ENCODE measurements at regions not wholly inside any gene's neighbourhood (a gene's known extent, or its start where the extent isn't known, plus 50 kb on each side); places are given as distances from the start of the nearest gene placed in this dataset.
"Not testable (repeated sequence)": the region's sequence is repeated elsewhere in the genome, so short reads cannot be mapped to it uniquely, and the experiment has no call there.

DNA sequence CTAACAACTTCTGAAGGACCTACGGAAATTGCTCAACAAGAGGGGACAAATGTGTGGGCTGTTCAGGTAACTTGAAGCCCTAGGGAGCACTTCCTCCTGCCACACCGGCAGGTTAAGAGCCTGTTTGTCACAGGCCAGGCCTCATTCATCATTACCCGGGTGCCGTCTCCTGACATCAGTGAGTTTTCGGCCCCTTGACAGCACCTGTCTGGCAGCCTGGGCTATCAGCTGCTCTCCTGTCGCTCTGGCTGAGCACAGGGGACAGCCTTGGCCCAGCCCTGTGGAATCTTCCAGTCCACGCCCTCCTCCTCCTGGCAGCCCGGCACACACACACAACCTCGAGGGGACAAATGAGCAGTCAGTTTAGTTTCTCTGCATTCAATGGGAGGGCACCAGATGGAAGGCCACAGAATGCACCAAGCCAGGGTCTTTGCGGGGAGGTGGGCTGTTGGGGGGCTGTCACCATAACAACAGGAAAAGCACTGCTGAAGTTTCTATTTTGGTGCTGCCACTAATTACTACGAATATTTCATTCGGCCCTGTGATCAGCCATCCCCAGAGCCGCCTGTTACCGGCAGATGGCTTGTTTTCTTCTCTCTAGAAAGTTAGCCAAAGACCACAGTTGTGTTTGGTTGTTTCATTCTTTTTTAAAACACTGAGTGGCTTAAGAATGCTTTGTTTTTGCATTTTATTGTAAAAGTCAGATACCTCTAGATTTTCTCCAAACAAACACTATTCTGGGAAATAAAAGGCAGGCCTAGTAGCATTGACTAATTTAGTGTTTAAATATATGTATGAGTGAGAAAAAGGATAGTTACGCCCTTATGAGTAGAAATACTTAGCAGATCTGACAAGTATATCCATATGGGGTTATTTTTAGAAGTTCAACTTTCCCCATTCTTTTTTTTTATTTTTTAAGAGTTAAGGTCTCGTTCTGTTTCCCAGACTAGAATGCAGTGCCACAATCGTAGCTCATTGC, 189.9 kb upstream of the NDUFV2 start:
- no peak overlapping the region for H3K4me3 ChIP-seq (replicated peaks in 1 of 3; ENCODE audit: insufficient read depth in 1 of 3, low read depth in 1 of 3, low read length in 3 of 3)
- peaks cover 0 to 1% of the 10 kb centered on the region in 2 experiments for H3K27me3 ChIP-seq (ENCODE audit: control insufficient read depth in 2 of 2, insufficient read depth in 2 of 2, low read length in 2 of 2)
- H3K9ac ChIP-seq (replicated peaks; ENCODE audit: extremely low read depth, insufficient read depth, low read length): no peak overlapping the region
- DNase-seq (ENCODE audit: low read depth, low spot score): no peak
- POLR2A ChIA-PET: no interaction called here
- no TSS peak for BruUV-seq (replicated peaks)
- H3K27ac ChIP-seq (ENCODE audit: insufficient read depth, low read depth, low read length): no peak overlapping the region
- CTCF ChIA-PET: no interaction called here
- H3K79me2 ChIP-seq (ENCODE audit: control insufficient read depth, insufficient read depth, low read length): no peaks in the 10 kb centered on the region
- no peak for FAIRE-seq
- no peaks in the 10 kb centered on the region for H3K9me3 ChIP-seq (replicated peaks; ENCODE audit: control insufficient read depth, insufficient read depth, low read length)
- H3K36me3 ChIP-seq (ENCODE audit: control insufficient read depth in 2 of 2, extremely low read depth in 1 of 2, insufficient read depth in 2 of 2, low read length in 2 of 2): no peaks in the 10 kb centered on the region
- no peaks in the 10 kb centered on the region for H3K9me1 ChIP-seq (replicated peaks; ENCODE audit: control insufficient read depth, extremely low read depth, insufficient read depth, low read length)
- no peaks in the 10 kb centered on the region for H3K4me1 ChIP-seq (ENCODE audit: control insufficient read depth, extremely low read depth, insufficient read depth, low read length)
- H3K4me2 ChIP-seq (ENCODE audit: insufficient read depth, low read length): no peak overlapping the region
- no peak overlapping the region for H2AFZ ChIP-seq (ENCODE audit: low read depth, low read length)
- dilution Hi-C loops (cut with MboI; ENCODE audit: extremely low pct_ligation_motif_present, low sequenced_read_pairs) (no loop called here), intact Hi-C loops (cut with micrococcal nuclease) (no loop called here)
- TF ChIP-seq EZH2 (IDR thresholded peaks at IDR 0.05; ENCODE audit: borderline replicate concordance, low read depth, low read length, severe bottlenecking) (no peak), POLR2A (IDR thresholded peaks at IDR 0.05; ENCODE audit: low read depth, low read length) (no peak), FOS (IDR thresholded peaks at IDR 0.05; ENCODE audit: borderline replicate concordance, insufficient read depth, low read length) (no peak), POLR2AphosphoS5 (IDR thresholded peaks at IDR 0.05; ENCODE audit: insufficient read depth, low read depth, low read length) (no peak), JUN (IDR thresholded peaks at IDR 0.05; ENCODE audit: borderline replicate concordance, insufficient read depth, insufficient read length, low read depth) (no peak)
- TF ChIP-seq, protein P1, sequence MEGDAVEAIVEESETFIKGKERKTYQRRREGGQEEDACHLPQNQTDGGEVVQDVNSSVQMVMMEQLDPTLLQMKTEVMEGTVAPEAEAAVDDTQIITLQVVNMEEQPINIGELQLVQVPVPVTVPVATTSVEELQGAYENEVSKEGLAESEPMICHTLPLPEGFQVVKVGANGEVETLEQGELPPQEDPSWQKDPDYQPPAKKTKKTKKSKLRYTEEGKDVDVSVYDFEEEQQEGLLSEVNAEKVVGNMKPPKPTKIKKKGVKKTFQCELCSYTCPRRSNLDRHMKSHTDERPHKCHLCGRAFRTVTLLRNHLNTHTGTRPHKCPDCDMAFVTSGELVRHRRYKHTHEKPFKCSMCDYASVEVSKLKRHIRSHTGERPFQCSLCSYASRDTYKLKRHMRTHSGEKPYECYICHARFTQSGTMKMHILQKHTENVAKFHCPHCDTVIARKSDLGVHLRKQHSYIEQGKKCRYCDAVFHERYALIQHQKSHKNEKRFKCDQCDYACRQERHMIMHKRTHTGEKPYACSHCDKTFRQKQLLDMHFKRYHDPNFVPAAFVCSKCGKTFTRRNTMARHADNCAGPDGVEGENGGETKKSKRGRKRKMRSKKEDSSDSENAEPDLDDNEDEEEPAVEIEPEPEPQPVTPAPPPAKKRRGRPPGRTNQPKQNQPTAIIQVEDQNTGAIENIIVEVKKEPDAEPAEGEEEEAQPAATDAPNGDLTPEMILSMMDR (IDR thresholded peaks at IDR 0.05; ENCODE audit: extremely low read depth in 1 of 2, insufficient read depth in 1 of 2, low read depth in 1 of 2, low read length in 2 of 2): no peak
- no peaks in the 10 kb centered on the region for H4K20me1 ChIP-seq (replicated peaks; ENCODE audit: control insufficient read depth, extremely low read depth, insufficient read depth, low read length)

GRCh38 chr18:8913606-8914403, 188.7 kb upstream of the NDUFV2 start:
- H3K9me3 ChIP-seq (replicated peaks; ENCODE audit: control insufficient read depth, insufficient read depth, low read length); BruUV-seq (replicated peaks); H4K20me1 ChIP-seq (replicated peaks; ENCODE audit: control insufficient read depth, extremely low read depth, insufficient read depth, low read length); POLR2A ChIA-PET; dilution Hi-C loops (cut with MboI; ENCODE audit: extremely low pct_ligation_motif_present, low sequenced_read_pairs); CTCF ChIA-PET; H2AFZ ChIP-seq (ENCODE audit: low read depth, low read length); H3K79me2 ChIP-seq (ENCODE audit: control insufficient read depth, insufficient read depth, low read length); H3K9me1 ChIP-seq (replicated peaks; ENCODE audit: control insufficient read depth, extremely low read depth, insufficient read depth, low read length); intact Hi-C loops (cut with micrococcal nuclease); H3K4me2 ChIP-seq (ENCODE audit: insufficient read depth, low read length); H3K9ac ChIP-seq (replicated peaks; ENCODE audit: extremely low read depth, insufficient read depth, low read length); FAIRE-seq; DNase-seq (ENCODE audit: low read depth, low spot score); H3K4me1 ChIP-seq (ENCODE audit: control insufficient read depth, extremely low read depth, insufficient read depth, low read length); H3K4me3 ChIP-seq (replicated peaks in 1 of 3; ENCODE audit: insufficient read depth in 1 of 3, low read depth in 1 of 3, low read length in 3 of 3); H3K27ac ChIP-seq (ENCODE audit: insufficient read depth, low read depth, low read length); H3K36me3 ChIP-seq (ENCODE audit: control insufficient read depth in 2 of 2, extremely low read depth in 1 of 2, insufficient read depth in 2 of 2, low read length in 2 of 2); H3K27me3 ChIP-seq (ENCODE audit: control insufficient read depth in 2 of 2, insufficient read depth in 2 of 2, low read length in 2 of 2): not testable (repeated sequence)
